CD4-positive, CD25-positive, alpha-beta regulatory T cell (primary cell): ENCODE measurements at regions not wholly inside any gene's neighbourhood (a gene's known extent, or its start where the extent isn't known, plus 50 kb on each side); places are given as distances from the start of the nearest gene placed in this dataset.

Experiments used
- ATAC-seq, 2 donors: fragments of 150-1000 bp; cut with Tn5 transposase; one replicate each; pipeline ENCODE4 v1.10.0; 2021; ENCODE audit warnings: low read depth in 2 of 2, moderate number of reproducible peaks in 2 of 2, moderate library complexity in 1 of 2
- DNase-seq, 3 donors: peaks; one replicate each; pipeline versions ENCODE4 v3.0.0 to v3.0.0-alpha.2; 2012 to 2022; ENCODE audit warnings: mixed read lengths in 1 of 3
- H3K27ac ChIP-seq: one replicate; pipeline ENCODE4 v1.7.0; 2013; ENCODE audit warnings: mild to moderate bottlenecking, low read length; ENCODE audit not compliant: insufficient read depth, poor library complexity, severe bottlenecking
- H3K27me3 ChIP-seq: one replicate; pipeline ENCODE4 v1.7.0; 2013; ENCODE audit warnings: low read length; ENCODE audit not compliant: control insufficient read depth, insufficient read depth
- H3K36me3 ChIP-seq: one replicate; pipeline ENCODE4 v1.7.0; 2013; ENCODE audit warnings: mild to moderate bottlenecking, low read length, moderate library complexity; ENCODE audit not compliant: control insufficient read depth, insufficient read depth
- H3K4me1 ChIP-seq: 2 replicates; pipeline ENCODE4 v1.7.0; 2013; ENCODE audit warnings: mild to moderate bottlenecking, low read length; ENCODE audit not compliant: insufficient read depth, control insufficient read depth, poor library complexity, severe bottlenecking
- H3K4me3 ChIP-seq: one replicate; pipeline ENCODE4 v1.7.0; 2013; ENCODE audit warnings: low read depth, mild to moderate bottlenecking, low read length, moderate library complexity
- H3K9me3 ChIP-seq, 2 experiments: 1 replicate in 1 of 2; 2 replicates in 1 of 2; pipeline ENCODE4 v1.7.0; 2013; ENCODE audit warnings: low read length in 2 of 2, mild to moderate bottlenecking in 1 of 2, moderate library complexity in 1 of 2; ENCODE audit not compliant: control insufficient read depth in 2 of 2
- H3K27ac Mint-ChIP-seq, 3 donors: one replicate each; pipeline ENCODE4 v1.8.0; 2020 to 2022; ENCODE audit warnings: mild to moderate bottlenecking in 3 of 3, mixed read lengths in 3 of 3, moderate library complexity in 2 of 3
- H3K27me3 Mint-ChIP-seq: one replicate; pipeline ENCODE4 v1.8.0; 2022; ENCODE audit warnings: mild to moderate bottlenecking, mixed read lengths
- H3K36me3 Mint-ChIP-seq: one replicate; pipeline ENCODE4 v1.8.0; 2020; ENCODE audit warnings: mixed read lengths
- H3K4me1 Mint-ChIP-seq, 4 donors: one replicate each; pipeline ENCODE4 v1.8.0; 2020 to 2022; ENCODE audit warnings: mixed read lengths in 4 of 4, mild to moderate bottlenecking in 1 of 4
- H3K4me3 Mint-ChIP-seq, 4 donors: one replicate each; pipeline ENCODE4 v1.8.0; 2020 to 2022; ENCODE audit warnings: mild to moderate bottlenecking in 4 of 4, mixed read lengths in 4 of 4, moderate library complexity in 3 of 4
- H3K9me3 Mint-ChIP-seq, 7 donors: one replicate each; pipeline ENCODE4 v1.8.0; 2020 to 2022; ENCODE audit warnings: mixed read lengths in 7 of 7, mild to moderate bottlenecking in 3 of 7, moderate library complexity in 2 of 7

DNA sequence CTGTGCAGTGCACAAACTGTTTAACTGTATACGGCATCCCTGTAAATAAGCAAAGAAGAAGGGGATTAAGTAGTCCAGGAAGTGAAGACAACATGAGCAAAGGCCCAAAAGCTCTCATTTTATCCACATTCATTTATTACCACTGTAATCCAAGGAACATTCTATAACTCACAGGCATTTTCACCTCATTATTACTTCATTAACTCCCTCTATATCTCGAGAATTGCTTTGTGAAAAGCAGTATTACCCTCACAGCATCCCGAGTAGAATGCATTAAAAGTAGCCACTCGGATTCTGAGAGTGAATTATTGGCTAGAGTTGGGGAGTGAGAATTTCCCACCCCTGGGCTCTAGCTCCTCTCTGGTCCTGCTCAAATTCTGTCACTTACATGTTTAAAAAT, 51.0 kb upstream of the CHCHD3 start:
- H3K27ac ChIP-seq, result no peak overlapping the region
- peaks cover 0 to 6% (median 0%) of the 10 kb centered on the region in 7 donors for H3K9me3 Mint-ChIP-seq
- peaks cover 2% of the 10 kb centered on the region for H3K27me3 ChIP-seq
- no peaks in the 10 kb centered on the region for H3K9me3 ChIP-seq
- no peak overlapping the region for H3K4me3 ChIP-seq
- H3K27me3 Mint-ChIP-seq, result peaks cover 9% of the 10 kb centered on the region
- H3K27ac Mint-ChIP-seq, result no peak overlapping the region
- H3K4me1 ChIP-seq, result no peaks in the 10 kb centered on the region
- no peaks in the 10 kb centered on the region for H3K4me1 Mint-ChIP-seq
- H3K36me3 ChIP-seq, result no peaks in the 10 kb centered on the region
- H3K36me3 Mint-ChIP-seq, result no peaks in the 10 kb centered on the region
- H3K4me3 Mint-ChIP-seq, result no peak overlapping the region
- no peak for ATAC-seq
- no peak for DNase-seq

DNA sequence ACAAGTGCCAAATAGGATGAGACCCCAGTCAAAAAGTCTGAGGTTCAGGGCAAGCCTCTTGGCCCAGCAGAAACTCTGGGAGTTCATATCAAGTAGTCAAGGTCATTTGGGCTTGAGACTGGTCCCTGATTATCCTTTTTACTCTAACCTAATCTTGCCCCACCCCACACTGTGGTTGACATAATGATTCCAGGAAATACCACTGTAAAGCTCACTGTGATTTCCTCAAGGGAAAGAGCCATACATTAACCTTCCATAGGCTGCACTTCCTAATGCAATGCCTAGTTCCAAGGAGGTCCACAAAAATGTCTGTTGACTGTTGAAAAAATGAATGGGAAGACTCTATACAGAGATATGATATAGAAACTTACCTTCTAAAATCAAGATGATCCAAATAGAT, 52.9 kb upstream of the CHCHD3 start:
- no peaks in the 10 kb centered on the region for H3K36me3 ChIP-seq
- peaks cover 5% of the 10 kb centered on the region for H3K27me3 ChIP-seq
- H3K9me3 Mint-ChIP-seq, result no peaks in the 10 kb centered on the region
- no peak overlapping the region for H3K4me3 Mint-ChIP-seq
- peaks cover 8% of the 10 kb centered on the region for H3K27me3 Mint-ChIP-seq
- no peaks in the 10 kb centered on the region for H3K4me1 Mint-ChIP-seq
- H3K4me1 ChIP-seq, result no peaks in the 10 kb centered on the region
- H3K9me3 ChIP-seq, result no peaks in the 10 kb centered on the region
- ATAC-seq (no peak), DNase-seq (peak in 1 of 3 donors; percentile 30)
- no peak overlapping the region for H3K27ac ChIP-seq
- H3K36me3 Mint-ChIP-seq, result no peaks in the 10 kb centered on the region
- H3K4me3 ChIP-seq, result no peak overlapping the region
- no peak overlapping the region for H3K27ac Mint-ChIP-seq

DNA sequence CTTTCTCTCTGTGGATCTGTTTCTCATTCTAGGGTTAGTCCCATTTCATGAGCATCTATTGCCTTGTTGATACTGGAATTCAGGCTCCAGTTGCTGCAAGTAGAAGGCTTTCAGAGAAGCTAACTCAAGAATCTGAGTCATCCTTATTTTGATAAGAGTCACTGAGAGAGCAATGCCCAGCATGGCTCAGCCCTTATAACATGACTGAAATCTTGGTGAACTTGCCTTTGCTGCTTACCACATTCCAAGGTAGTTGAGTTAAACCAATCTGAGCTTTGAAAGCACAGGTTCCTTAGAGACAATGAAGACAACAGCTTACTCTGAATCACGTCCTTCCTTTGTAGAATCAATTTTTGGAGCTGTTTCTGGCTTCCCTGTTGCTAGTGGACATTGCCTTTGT, 53.6 kb upstream of the CHCHD3 start:
- H3K9me3 ChIP-seq, result no peaks in the 10 kb centered on the region
- Mint-ChIP-seq H3K9me3 (no peaks in the 10 kb centered on the region), H3K36me3 (no peaks in the 10 kb centered on the region), H3K4me1 (no peaks in the 10 kb centered on the region), H3K27me3 (peaks cover 10% of the 10 kb centered on the region), H3K27ac (no peak overlapping the region), H3K4me3 (no peak overlapping the region)
- DNase-seq (no peak), ATAC-seq (no peak)
- H3K27me3 ChIP-seq, result peaks cover 5% of the 10 kb centered on the region
- H3K4me3 ChIP-seq, result no peak overlapping the region
- no peaks in the 10 kb centered on the region for H3K36me3 ChIP-seq
- H3K27ac ChIP-seq, result no peak overlapping the region
- H3K4me1 ChIP-seq, result no peaks in the 10 kb centered on the region

DNA sequence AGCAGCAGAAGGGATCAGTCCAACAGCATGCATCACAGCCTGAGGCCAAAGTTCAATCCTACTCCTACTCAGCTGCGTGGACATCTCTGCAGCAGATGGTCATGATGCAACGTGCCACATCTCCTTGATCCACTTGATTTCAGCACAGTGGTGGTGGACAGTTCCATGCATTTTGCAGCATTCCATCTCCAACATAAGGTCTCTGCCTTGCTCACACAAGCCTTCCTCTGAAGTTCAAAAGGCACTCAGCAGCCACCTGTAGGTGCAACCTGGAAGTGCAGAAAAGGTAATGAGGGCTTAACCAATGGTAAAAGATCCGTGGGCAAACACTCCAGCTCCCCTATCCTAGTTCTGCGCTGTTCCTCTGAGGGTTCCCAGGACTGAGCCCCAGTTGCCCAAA, 57.5 kb upstream of the CHCHD3 start:
- Mint-ChIP-seq H3K27ac (no peak overlapping the region), H3K4me3 (no peak overlapping the region), H3K27me3 (peaks cover 16% of the 10 kb centered on the region), H3K4me1 (no peaks in the 10 kb centered on the region), H3K36me3 (no peaks in the 10 kb centered on the region), H3K9me3 (no peaks in the 10 kb centered on the region)
- no peaks in the 10 kb centered on the region for H3K9me3 ChIP-seq
- peaks cover 3% of the 10 kb centered on the region for H3K27me3 ChIP-seq
- H3K36me3 ChIP-seq, result no peaks in the 10 kb centered on the region
- H3K4me1 ChIP-seq, result no peaks in the 10 kb centered on the region
- no peak overlapping the region for H3K4me3 ChIP-seq
- DNase-seq (no peak), ATAC-seq (no peak)
- no peak overlapping the region for H3K27ac ChIP-seq

DNA sequence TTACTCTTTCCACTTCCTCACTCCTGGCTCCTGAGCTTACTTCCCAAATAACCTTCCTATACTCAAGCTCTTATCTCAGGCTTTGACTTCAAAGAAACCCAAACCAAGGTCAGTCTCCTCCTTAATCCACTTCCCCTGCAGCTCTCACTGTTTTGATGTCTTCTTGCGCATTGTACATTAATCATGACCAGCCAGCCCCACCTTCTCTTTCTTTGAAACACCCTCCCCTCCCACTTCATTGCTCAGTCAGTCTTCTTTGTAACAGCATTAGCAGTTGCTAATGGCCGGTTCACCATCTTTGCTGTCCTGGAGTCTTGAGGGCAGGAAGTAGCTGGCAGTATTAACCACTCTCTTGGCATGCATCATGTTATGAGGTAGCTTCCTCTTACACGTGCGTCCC, 57.9 kb upstream of the CHCHD3 start:
- Histone ChIP-seq H3K27ac (no peak overlapping the region), H3K4me3 (no peak overlapping the region), H3K27me3 (peaks cover 3% of the 10 kb centered on the region), H3K4me1 (no peaks in the 10 kb centered on the region), H3K36me3 (no peaks in the 10 kb centered on the region), H3K9me3 (no peaks in the 10 kb centered on the region)
- H3K27me3 Mint-ChIP-seq, result peaks cover 18% of the 10 kb centered on the region
- DNase-seq (peak in 1 of 3 donors; percentile 5), ATAC-seq (no peak)
- no peaks in the 10 kb centered on the region for H3K9me3 Mint-ChIP-seq
- H3K36me3 Mint-ChIP-seq, result no peaks in the 10 kb centered on the region
- no peak overlapping the region for H3K27ac Mint-ChIP-seq
- H3K4me3 Mint-ChIP-seq, result no peak overlapping the region
- no peaks in the 10 kb centered on the region for H3K4me1 Mint-ChIP-seq

DNA sequence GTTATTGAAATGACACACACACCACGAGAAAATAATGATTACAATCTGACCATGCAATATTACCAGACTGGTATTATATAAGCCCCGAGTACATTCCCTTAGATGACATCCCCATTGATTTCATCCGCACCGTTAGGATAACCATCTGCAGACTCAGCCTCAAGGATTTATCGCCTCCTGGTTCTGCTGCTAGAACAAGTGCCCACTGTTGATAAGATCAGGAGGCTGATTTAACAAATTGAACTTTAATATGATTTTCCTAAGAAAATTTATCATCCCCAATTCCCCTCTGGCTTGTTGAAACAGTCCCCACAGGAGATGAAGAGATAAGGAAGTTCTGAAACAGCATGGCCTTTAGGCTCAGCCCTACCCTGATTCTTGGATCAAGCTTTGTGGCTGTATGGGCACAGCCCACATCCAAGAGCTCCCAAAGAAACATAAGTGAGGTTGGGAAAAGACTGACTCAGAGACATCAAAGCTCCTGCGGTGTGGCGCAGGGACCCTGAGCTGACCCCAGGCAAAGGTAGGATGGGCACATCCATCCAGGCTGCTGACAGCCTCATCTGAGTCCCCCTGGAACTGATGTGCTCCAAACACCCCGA, 59.2 kb upstream of the CHCHD3 start:
- no peaks in the 10 kb centered on the region for H3K9me3 Mint-ChIP-seq
- no peaks in the 10 kb centered on the region for H3K36me3 Mint-ChIP-seq
- ATAC-seq, result no peak
- no peak overlapping the region for H3K27ac ChIP-seq
- H3K36me3 ChIP-seq, result no peaks in the 10 kb centered on the region
- no peaks in the 10 kb centered on the region for H3K4me1 ChIP-seq
- no peak overlapping the region for H3K4me3 Mint-ChIP-seq
- no peaks in the 10 kb centered on the region for H3K9me3 ChIP-seq
- H3K27me3 Mint-ChIP-seq, result peaks cover 18% of the 10 kb centered on the region
- H3K4me3 ChIP-seq, result no peak overlapping the region
- H3K27me3 ChIP-seq, result peaks cover 3% of the 10 kb centered on the region
- no peaks in the 10 kb centered on the region for H3K4me1 Mint-ChIP-seq
- no peak for DNase-seq
- H3K27ac Mint-ChIP-seq, result no peak overlapping the region

DNA sequence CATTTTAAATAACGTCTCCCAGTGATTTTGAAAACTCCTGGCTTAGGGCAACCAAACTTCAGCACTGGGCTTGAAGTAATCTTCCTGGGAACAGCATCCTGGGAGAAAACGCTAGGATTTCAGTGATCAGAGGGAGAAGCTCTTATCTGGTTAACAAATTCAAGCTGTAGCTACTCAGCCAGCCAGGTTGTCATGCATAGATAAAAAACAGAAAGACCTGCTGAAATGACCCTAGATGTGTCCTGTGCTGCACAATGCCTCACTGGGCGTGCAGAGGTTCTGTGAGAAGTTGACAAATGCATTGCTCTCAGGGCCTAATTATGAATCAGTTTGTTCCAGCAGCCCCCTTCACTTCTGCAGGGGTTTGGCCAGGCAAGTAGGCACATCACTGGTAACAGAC, 68.9 kb upstream of the CHCHD3 start:
- Mint-ChIP-seq H3K4me1 (peaks cover 0 to 5% (median 0%) of the 10 kb centered on the region in 4 donors), H3K36me3 (no peaks in the 10 kb centered on the region)
- no peak for ATAC-seq

DNA sequence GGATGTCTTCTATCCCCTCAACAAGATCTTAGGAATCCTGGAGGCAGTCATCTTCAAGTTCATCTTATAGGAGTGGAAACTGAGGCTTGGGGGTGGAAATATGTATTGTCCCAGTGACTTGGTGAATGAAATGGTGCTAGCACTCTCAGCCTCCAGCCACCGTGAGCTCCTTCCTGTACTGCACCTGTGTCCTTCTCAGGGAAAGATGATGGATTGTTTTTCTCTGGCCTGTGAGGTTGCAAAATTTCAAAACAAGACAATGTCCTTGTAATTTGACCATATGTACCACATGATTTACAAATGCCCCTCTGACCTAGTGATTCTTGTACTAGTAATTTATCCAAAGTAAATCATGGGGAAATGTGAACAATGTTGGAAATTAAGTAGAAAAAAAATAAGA, 71.0 kb upstream of the CHCHD3 start:
- H3K9me3 ChIP-seq, result no peaks in the 10 kb centered on the region
- peaks cover 4% of the 10 kb centered on the region for H3K27me3 ChIP-seq
- H3K36me3 ChIP-seq, result no peaks in the 10 kb centered on the region
- H3K4me1 Mint-ChIP-seq, result peaks cover 0 to 5% (median 0%) of the 10 kb centered on the region in 4 donors
- DNase-seq (no peak), ATAC-seq (no peak)
- H3K4me1 ChIP-seq, result no peaks in the 10 kb centered on the region
- no peaks in the 10 kb centered on the region for H3K36me3 Mint-ChIP-seq
- H3K4me3 Mint-ChIP-seq, result no peak overlapping the region
- H3K4me3 ChIP-seq, result no peak overlapping the region
- no peak overlapping the region for H3K27ac Mint-ChIP-seq
- no peak overlapping the region for H3K27ac ChIP-seq
- peaks cover 12% of the 10 kb centered on the region for H3K27me3 Mint-ChIP-seq
- peaks cover 0 to 5% (median 0%) of the 10 kb centered on the region in 7 donors for H3K9me3 Mint-ChIP-seq

More for the DNA sequence above, 68.9 kb upstream of the CHCHD3 start:
- Mint-ChIP-seq H3K27me3 (peaks cover 12% of the 10 kb centered on the region), H3K4me3 (no peak overlapping the region), H3K27ac (no peak overlapping the region), H3K9me3 (peaks cover 0 to 5% (median 0%) of the 10 kb centered on the region in 7 donors)
- Histone ChIP-seq H3K36me3 (no peaks in the 10 kb centered on the region), H3K9me3 (no peaks in the 10 kb centered on the region), H3K27ac (no peak overlapping the region), H3K27me3 (peaks cover 4% of the 10 kb centered on the region), H3K4me3 (no peak overlapping the region), H3K4me1 (no peaks in the 10 kb centered on the region)
- no peak for DNase-seq
